ENCODE measurements at regions not wholly inside any gene's neighbourhood (a gene's known extent, or its start where the extent isn't known, plus 50 kb on each side); places are given as distances from the start of the nearest gene placed in this dataset.

DNA sequence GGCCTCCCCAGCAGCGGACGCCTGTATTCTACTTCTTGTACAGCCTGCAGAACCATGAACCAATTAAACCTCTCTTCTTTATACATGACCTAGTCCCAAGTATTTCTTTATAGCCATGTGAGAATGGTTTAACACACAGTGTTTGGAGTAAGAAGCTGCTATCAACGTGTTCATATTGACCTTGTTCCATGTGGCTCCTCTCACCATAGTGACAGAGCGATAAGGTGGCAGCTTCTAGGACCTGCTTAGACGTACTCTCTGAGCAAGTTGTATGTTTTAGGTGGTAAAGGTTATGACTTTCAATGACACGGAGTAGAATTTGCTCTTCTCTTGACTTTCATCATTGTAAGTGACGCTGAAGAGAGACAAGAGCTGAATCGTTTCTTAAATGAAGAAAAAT lies 157.7 kb upstream of the SLCO3A1 start:
- TF ChIP-seq POLR2A (IDR thresholded peaks at IDR 0.05; ENCODE audit: low read length): no peak
- TF ChIP-seq GATA1 (IDR thresholded peaks at IDR 0.05; ENCODE audit: low read depth, low read length): no peak
